HG02623 (cell line): ENCODE measurements at regions not wholly inside any gene's neighbourhood (a gene's known extent, or its start where the extent isn't known, plus 50 kb on each side); places are given as distances from the start of the nearest gene placed in this dataset.
"Not testable (repeated sequence)": the region's sequence is repeated elsewhere in the genome, so short reads cannot be mapped to it uniquely, and the experiment has no call there.

Experiments
- ATAC-seq: cut with Tn5 transposase; IDR thresholded peaks from one replicate; pipeline ENCODE4 v1.9.1; 2021; ENCODE audit warnings: moderate library complexity; ENCODE audit not compliant: unreplicated experiment

GRCh38 chr1:182331387-182331786 lies 60.2 kb downstream of the GLUL start:
- no peak for ATAC-seq

GRCh38 chr1:182330303-182330702 lies 61.3 kb downstream of the GLUL start:
- no peak for ATAC-seq

- ATAC-seq: no peak
Observed at GRCh38 chr1:182329471-182329870, 62.1 kb downstream of the GLUL start.

GRCh38 chr1:182328591-182328990 lies 63.0 kb downstream of the GLUL start:
- no peak for ATAC-seq

GRCh38 chr1:182325339-182325738 lies 66.3 kb downstream of the GLUL start:
- no peak for ATAC-seq

- ATAC-seq: not testable (repeated sequence)
Observed at GRCh38 chr1:182321532-182321931, 70.1 kb downstream of the GLUL start.

- ATAC-seq: no peak
Observed at GRCh38 chr1:182317611-182318161, 73.9 kb downstream of the GLUL start.

GRCh38 chr1:182316454-182316853 lies 75.1 kb downstream of the GLUL start:
- not testable (repeated sequence) for ATAC-seq

GRCh38 chr1:182315167-182315556 lies 76.4 kb downstream of the GLUL start:
- no peak for ATAC-seq

- no peak for ATAC-seq
Observed at GRCh38 chr1:182309631-182310351, 81.8 kb downstream of the GLUL start.

GRCh38 chr1:182308826-182309225 lies 82.8 kb downstream of the GLUL start:
- no peak for ATAC-seq

GRCh38 chr1:182307486-182307885 lies 84.1 kb downstream of the GLUL start:
- not testable (repeated sequence) for ATAC-seq

GRCh38 chr1:182305861-182306260 lies 85.7 kb downstream of the GLUL start:
- ATAC-seq: no peak

- ATAC-seq: no peak
Observed at GRCh38 chr1:182304627-182305026, 87.0 kb downstream of the GLUL start.

GRCh38 chr1:182304218-182304617 lies 87.4 kb downstream of the GLUL start:
- no peak for ATAC-seq

- peak; percentile 72 for ATAC-seq
Observed at GRCh38 chr1:182303778-182304177, 87.8 kb downstream of the GLUL start.

GRCh38 chr1:182301467-182302198 lies 90.0 kb downstream of the GLUL start:
- ATAC-seq: no peak

GRCh38 chr1:182301026-182301436 lies 90.6 kb downstream of the GLUL start:
- no peak for ATAC-seq

GRCh38 chr1:182299728-182300616 lies 91.6 kb downstream of the GLUL start:
- ATAC-seq: no peak

- ATAC-seq: not testable (repeated sequence)
Observed at GRCh38 chr1:182299054-182299727, 92.4 kb downstream of the GLUL start.

GRCh38 chr1:182297335-182297734 lies 94.3 kb downstream of the GLUL start:
- no peak for ATAC-seq
